HG03159 (cell line): ENCODE measurements at regions not wholly inside any gene's neighbourhood (a gene's known extent, or its start where the extent isn't known, plus 50 kb on each side); places are given as distances from the start of the nearest gene placed in this dataset.
"Not testable (repeated sequence)": the region's sequence is repeated elsewhere in the genome, so short reads cannot be mapped to it uniquely, and the experiment has no call there.

Experiments used
- ATAC-seq: cut with Tn5 transposase; IDR thresholded peaks from one replicate; pipeline ENCODE4 v1.9.1; 2021; ENCODE audit warnings: mild to moderate bottlenecking, moderate library complexity; ENCODE audit not compliant: unreplicated experiment

DNA sequence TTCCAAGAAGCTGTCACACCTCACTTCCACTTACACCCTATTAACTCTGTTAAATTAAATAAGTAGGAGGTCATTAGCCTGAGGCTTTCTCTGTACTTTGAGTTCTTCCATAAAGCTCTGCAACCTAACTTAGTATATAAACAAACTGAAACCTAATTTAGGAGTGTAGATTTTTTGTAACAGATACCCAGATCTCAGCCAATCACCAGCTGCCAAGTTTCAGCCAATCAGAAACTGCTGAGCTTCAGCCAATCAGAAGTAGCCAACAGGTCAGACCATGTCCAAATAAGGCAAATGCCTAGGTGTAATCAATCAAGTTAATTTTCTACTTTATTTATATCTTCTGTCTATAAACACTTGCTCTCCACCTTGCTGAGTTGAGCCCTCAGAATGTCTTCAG, 142.7 kb upstream of the SULF2 start:
- no peak for ATAC-seq

DNA sequence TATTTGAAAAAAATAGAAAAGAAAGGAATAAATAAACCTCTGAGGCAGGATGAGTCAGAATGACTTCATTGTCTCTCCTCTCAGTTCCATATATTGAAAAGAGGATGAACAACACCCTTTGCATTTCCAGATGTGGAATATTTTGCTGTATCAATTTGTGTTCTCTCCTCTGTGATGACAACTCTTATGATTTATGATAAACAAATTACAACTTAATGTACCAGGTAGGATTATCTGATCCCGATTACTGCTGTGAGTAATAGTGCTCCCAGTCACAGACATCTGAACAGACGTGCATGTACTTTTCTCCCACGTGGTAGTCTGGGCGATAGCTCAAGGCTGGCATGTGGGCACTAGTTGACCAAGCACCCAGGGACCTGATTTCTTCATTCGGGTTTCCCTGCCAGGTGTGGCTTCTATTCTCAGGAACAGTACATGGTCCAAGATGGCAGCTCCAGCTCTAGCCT, 142.1 kb upstream of the SULF2 start:
- ATAC-seq, result no peak

DNA sequence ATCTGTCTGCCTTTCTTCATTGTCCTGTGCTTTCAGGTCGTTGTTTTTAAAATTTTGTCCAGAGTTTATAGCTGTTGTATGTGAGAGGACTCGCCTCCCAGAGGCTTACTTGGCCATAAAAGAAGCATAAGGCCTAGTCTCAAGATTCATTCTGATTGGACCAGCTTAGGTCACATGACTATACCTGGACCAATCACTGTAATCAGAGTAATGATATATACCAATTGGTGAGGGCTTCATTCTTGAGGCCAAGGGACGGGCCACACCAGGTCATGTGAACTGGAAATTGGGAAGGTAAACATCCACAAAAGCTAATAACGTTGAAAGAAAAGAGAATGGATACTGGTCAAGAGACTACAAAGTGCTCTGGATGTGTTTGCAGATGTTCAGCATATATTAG, 141.4 kb upstream of the SULF2 start:
- no peak for ATAC-seq

DNA sequence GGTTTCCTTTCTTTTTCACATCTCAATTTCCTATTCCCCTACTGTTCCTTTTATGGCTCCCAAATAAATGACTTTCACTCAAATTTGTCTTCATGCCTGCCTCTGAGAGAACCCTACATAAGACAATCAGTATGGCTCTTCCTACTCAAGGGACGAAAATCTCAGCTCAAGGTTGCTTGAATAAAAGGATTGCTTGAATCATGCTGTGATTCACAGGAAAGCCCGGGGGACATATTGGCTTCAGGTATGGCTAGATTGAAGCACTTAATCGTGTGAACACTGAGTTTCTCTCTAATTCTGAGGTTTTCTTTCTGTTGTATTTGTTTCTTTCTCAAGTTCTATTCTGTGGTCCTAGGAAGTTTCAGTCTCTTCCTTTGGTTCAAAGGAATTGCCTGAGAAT, 140.3 kb upstream of the SULF2 start:
- no peak for ATAC-seq

DNA sequence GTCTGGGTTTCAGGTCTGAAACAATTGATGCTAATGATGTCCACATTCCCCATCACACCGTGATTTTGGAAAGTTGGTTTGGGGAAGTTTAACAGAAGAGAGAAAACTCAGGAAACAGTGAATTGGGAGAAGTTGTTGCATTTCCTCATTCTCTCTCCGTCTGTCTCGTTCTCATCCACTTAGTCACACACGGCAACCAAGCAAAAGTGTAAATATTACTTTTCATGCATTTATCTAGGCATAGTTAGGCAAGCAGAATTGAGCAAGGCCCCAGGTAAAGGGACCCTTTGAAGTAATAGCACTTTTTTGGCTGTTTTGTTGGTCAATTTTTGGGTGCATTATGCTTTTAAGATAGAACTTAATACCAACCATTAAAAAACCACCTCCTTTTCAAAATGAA, 137.0 kb upstream of the SULF2 start:
- ATAC-seq, result no peak

DNA sequence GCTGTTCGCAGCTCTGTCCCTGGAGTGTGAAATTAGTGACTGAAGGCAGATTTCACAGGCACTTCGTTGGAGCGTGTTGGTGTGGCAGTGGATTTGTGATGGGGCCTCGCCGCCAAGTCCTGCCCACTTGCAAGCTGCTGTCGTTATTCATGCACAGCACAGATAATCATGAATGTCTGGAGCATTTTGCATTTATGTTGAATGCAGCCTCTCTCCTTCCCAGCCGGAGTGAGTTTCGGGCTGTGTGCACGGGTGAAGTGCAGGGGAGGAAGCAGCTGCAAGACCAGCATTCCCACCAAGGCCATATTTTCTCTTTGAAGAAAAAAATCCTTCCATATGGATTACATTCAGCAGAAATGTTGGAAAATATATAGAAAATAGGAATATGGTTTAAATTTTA, 136.5 kb upstream of the SULF2 start:
- ATAC-seq, result not testable (repeated sequence)

DNA sequence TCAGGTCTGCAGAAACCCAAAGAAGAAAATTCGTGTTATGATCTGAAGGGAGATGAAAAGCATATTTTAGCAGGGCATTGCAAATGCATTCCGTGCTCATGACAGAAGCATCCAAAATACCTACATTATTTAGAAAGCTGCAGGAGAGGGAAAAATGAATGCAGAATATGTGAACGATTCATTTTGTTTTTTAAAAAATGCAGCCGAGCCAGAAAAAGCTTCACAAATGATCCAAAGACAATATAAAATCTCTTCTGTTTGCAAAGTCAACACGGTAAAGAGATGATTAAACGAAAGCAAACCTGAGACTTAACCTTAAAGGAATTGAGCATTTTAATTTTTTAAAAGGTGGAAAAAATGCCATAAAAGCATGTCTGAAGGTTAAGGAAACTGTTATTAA, 136.1 kb upstream of the SULF2 start:
- no peak for ATAC-seq

DNA sequence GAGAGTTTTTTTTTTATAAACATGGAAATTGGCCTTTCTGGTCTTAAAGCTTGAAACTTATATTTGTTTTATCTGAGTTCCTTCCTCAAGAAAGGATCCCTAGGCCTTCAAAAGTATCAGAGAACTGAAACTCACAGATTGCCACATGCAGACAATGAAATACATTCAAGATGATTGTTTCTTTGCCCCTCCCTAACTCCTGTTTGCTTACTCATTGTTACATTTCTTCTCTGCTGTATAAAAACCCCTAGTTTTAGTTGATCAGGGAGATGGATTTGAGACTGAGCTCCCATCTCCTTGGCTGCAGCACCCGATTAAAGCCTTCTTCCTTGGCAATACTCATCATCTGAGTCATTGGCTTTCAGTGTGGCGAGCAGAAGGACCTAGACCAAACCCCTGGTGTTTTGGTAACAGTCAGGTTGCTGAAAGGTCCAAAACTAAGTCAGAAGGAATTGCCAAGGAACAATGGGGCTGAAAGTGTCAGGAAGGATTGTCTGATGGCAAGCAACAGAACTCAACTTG, 132.3 kb upstream of the SULF2 start:
- ATAC-seq, result no peak

DNA sequence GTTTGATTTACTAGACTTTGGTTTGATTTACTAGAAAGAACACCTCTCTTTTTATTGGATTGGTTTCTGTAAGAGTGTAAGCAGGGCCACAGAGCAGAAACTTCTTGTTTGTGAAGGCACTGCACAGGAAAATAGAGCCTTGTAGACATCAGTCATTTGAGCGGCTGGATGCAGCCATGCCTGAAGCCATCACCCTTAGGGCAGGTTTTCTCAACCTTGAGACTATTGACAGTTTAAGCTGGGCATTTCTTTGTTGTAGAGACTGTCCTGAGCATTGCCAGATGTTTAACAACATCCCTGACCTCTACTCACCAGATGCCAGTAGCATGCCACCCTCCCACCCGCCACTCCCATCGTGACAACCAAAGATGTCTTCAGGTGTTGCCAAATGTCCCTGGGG, 130.2 kb upstream of the SULF2 start:
- no peak for ATAC-seq

DNA sequence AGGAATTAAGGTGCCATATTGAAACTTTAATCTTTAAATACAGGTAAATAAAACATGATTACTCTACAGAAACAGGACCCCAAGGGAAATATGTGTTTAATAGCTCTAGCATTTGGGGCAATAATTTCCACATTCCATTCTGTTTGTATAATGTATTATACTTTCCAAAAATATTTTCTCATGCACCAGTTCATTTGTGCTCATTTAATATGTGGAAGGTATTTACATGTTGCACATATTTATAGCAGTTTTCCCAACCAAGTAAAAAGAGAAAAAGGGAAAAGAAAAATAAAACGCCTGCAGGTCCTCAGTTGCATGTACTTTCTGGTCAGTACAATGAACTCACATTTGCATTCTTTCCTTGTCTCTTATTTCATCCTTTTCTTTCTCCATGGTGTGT, 129.5 kb upstream of the SULF2 start:
- ATAC-seq, result no peak

DNA sequence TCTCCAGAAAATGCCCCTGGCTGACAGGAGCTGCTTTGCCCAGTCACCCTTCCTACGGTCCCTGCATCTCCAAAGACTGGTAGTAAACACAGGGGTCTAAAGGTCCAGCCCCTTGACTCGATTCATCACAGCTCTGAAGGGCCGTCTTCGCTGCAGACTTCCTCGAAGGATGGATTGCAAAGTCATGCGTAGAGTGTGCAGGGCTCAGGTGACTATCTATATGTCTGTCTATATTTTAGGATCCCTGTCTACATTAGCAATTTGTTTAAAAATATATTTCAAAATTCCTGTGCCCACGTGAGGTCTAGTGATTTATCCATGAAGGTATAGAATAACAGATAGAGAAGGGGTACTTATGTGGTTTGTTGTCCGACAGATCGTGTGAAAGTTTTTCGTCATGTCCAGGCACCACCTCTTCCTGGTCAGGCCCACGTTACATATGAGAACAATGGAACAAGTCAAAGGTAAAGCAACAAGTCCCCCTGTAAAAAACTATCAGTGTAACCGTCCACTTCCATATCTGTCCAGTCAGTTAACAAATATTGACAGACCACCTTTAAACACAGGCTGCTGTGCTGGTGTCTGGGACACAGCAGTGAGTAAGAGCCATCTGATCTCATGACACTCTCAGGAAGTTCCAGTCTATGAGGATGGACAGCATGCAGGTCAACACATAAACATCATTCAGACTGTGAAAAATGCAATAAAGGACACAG, 127.7 kb upstream of the SULF2 start:
- ATAC-seq, result not testable (repeated sequence)

DNA sequence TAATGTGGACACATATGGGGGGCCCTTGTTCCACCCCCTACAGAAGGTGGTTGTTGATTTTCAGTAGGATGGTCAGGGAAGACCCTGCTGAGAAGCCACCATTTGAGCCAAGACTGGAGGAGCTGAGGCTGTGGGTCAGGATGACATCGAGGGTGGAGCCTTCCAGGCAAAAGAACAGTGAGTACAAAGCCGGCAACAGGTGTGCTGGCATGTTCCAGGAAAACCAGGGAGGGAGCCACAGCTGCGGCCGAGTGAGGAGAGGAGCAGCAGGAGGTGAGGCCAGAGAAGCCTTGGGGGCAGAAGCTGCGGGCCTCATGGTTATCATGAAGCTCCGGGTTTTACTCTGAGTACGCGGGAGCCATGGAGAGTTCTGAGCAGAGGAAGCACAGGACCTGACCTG, 126.9 kb upstream of the SULF2 start:
- ATAC-seq, result not testable (repeated sequence)

DNA sequence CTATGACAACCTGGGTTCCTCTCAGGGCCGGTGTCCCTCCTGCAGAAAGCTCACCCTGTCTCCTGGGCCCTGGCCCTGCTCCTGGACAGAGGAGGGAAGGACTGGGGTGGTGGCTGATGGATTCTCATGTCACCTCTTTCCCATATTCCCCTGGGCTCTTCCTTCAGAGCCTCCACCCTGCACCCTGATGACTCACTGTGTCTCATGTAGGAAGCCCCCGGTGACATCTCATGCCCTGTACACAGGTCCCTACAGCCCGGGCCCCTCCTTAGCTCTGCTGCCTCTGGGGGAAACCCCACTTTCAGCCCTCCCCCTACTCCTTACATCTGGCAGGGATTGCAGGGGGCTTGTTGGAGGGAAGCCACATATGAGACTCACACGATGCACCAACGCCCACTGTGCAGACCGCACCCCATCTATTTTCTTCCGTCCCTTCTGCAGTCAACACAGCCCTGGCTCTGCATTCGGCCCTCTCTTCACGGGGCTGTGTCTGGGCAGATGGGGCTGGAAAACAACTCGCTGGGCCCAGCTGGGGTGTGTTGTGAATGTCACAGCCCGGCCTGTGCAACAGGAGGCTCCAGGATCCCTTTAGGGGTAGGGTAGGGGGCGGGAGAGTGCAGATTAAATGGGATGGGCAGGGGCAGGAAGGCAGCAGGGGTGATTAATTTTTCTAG, 124.6 kb upstream of the SULF2 start:
- ATAC-seq, result not testable (repeated sequence)

DNA sequence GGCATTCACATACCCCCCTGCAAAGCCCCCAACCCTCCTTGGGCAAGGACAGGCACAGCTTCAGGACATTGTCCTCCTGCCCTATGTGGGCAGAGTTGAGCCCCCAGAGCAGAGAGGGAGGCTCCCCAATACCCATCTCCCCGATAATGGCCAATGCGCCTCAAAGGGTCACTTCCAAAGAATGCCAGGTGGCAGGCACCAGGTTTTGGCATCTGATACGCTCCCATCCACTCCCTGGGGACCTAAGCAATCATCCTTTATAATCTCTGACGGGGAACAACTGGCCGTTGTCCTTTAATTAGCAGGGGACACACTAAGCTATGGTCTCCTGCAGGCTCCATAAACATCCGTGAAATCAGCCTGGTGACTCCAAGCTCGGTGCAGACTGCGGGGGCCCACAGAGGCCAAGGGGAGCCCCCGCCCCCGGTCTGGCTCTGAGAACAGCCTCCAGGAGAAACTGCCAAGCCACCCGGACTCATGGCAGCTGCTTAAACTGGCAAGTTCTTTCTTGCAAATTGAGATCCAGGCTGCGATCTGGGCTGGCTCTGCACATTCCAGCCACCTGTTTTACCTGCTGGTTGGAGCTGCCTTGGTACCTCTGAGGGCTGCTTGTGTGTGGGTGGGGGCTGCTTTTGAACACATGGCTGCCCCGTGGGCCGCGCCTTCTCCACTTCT, 123.2 kb upstream of the SULF2 start:
- ATAC-seq, result not testable (repeated sequence)

DNA sequence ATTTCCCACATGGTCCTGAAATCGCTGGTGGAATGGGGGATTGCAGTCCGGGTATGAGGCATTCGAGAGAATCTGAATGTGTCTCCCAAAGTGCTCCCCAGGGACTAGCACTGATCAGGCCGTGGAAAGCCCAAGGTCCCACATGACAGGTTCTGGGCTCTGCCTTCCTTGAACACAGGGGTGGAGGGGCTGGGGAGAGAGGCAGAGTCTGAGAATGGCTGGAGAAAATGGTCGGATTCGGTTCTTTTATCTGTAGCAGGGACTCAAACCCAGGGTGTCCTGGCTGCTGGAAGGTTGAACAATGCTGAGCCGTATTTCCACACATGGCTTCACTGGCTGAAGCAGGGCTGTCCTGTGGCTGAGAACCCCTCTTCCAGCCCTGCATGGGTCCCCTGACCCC, 122.7 kb upstream of the SULF2 start:
- not testable (repeated sequence) for ATAC-seq

DNA sequence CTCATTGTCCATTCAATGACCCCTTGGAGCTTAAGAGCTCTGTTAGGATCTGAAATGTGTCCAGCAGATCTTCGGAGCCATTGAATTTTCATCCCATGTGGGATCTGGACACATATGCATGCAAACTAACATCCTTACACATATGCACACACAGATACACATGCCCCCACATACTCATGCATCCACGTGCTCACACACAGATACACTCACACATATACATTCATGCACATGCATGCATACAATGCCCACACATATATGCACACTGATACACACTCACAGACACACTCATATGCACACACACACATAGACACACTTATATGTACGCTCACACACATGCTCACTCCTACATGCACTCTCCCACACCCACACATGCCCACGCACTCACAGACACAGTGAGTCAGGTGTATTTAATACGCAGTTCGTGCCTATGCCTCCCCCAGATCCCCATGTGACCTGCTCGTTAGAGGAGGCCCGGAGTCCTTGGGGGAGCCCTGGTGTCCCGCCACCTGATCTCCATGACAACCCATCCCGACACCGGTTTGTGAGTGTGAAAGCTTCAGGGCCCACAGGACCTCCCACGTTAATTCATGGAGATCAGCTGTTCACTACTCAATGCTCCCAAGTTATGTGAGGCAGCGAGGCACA, 121.9 kb upstream of the SULF2 start:
- ATAC-seq, result no peak

DNA sequence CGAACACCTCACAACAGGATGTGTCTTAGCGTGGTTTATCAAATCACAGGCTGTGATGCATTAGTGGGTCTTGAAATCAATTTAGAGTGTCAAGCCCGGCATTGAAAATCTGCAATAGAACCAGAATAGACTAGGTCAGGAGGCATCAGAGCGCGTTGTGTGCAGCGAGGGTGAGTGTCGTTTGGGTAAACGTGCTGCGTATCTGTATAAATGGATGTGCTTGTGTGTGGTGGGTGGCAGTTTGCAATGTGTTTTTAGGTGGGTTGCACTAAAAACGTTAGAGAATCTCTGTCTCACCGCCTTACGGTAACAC, 121.0 kb upstream of the SULF2 start:
- no peak for ATAC-seq

DNA sequence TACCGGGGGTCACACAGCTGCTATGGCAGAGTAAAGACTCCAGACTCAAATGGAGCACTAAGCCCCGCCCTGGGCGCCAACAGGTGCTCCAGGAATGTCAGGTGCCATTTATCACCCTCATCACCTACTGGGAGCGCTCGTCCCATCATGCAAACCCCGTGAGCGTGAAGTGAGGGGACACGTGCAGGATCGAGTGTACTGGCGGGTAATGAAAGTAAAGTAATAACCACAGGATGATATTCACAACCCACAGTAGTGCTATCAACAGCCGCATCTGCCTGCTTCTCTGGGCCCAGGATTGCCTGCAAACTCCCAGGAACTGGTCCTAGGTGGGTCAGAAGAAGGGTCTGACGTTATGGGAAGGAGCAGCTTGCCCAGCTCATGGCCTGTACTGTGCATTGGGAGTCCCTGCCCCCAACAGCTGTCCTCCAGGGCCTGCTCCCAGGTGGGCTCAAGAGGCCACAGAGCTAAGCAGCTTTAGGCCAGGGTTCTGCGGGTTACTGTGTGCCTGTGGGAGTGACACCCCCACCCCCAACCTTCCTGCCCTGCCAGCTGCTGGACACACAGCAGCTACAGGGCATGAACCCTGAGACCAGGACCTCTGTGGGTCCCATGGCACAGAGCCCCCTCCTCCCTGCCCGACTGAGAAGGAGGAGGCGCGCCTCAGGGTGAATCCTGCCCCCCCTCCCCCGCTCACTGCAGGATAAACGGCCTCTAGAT, 120.5 kb upstream of the SULF2 start:
- no peak for ATAC-seq

DNA sequence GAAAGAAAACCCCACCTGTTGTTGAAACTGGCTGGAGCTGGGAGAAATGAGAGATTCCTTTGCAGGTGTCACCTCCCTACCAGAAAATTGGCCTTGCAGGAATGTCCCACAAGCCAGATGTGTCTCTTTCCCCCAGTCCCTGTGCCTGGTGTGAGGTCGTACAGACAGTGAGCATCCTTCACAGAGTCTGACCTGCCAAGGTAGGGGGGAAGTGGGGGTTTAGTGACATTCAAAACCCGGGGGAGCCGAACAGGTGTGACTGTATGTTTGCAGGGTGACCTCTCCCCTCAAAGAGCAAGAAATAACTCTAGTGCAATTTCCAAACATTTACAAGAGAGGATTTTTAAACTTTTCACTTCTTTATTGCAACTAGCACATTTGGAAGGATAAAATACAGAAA, 117.7 kb upstream of the SULF2 start:
- not testable (repeated sequence) for ATAC-seq

DNA sequence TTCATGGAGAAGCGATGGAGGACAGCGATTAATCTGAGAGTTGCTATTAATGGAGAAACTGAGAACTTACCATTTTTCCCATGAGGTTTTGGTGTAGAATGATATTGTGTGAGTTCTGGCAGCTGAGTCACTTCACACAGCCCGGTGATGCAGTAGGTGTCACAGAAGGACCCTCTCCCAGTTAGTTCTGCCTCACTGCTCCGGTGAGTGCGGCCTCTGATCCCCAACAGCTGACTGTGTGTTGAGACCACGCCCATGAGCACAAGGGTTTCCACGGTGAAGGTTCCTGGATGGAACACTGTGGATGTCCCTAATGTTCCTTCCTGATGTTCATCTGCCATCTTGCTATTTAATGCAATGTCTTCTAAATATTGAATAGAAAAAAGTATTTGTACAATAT, 114.0 kb upstream of the SULF2 start:
- not testable (repeated sequence) for ATAC-seq

DNA sequence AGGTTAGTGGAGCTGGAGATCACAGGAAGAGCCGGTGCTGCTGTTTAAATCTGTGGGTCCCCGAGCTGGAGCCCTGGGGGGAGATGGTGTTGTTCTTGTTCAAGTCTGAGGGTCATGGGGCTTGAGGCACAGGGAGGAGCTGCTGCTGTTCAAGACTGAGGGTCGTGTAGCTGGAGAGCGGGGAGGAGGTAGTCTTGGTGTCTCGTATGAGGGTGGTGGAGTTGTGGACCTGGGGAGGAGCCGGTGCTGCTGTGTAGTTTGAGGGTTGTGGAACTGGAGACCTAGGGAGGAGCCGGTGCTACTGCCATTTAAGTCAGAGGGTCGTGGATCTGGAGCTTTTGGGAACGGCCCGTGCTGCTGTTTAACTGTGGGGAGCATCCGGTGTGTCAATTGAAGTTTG, 112.2 kb upstream of the SULF2 start:
- no peak for ATAC-seq
